GM12891 (cell line): ENCODE measurements at regions not wholly inside any gene's neighbourhood (a gene's known extent, or its start where the extent isn't known, plus 50 kb on each side); places are given as distances from the start of the nearest gene placed in this dataset.

Experiments used
- PAX5 ChIP-seq: IDR thresholded peaks from 2 replicates; pipeline ENCODE4 v1.6.1; 2011; ENCODE audit warnings: low read length, moderate library complexity, mild to moderate bottlenecking; ENCODE audit not compliant: insufficient read depth, severe bottlenecking
- POLR2A ChIP-seq: IDR thresholded peaks from 2 replicates; pipeline ENCODE4 v1.6.1; 2011; ENCODE audit warnings: low read depth, low read length, control low read depth
- POLR2AphosphoS5 ChIP-seq: IDR thresholded peaks from 2 replicates; pipeline ENCODE4 v1.6.1; 2011; ENCODE audit warnings: low read depth, low read length, control low read depth
- POU2F2 ChIP-seq: IDR thresholded peaks from 2 replicates; pipeline ENCODE4 v1.6.1; 2011; ENCODE audit warnings: low read depth, mild to moderate bottlenecking, control low read depth, low read length, moderate library complexity
- SPI1 ChIP-seq: IDR thresholded peaks from 2 replicates; pipeline ENCODE4 v1.6.1; 2011; ENCODE audit warnings: low read depth, low read length, control low read depth
- TAF1 ChIP-seq: IDR thresholded peaks from 2 replicates; pipeline ENCODE4 v1.6.1; 2011; ENCODE audit warnings: low read depth, low read length, control low read depth

GRCh38 chr13:52929846-52930245 lies 81.4 kb upstream of the PCDH8 start:
- no peak for TF ChIP-seq POLR2AphosphoS5
- TF ChIP-seq TAF1: no peak
- TF ChIP-seq POLR2A: no peak
- TF ChIP-seq POU2F2: no peak
- no peak for TF ChIP-seq PAX5
- TF ChIP-seq SPI1: no peak
